K562 (cell line): ENCODE measurements at regions not wholly inside any gene's neighbourhood (a gene's known extent, or its start where the extent isn't known, plus 50 kb on each side); places are given as distances from the start of the nearest gene placed in this dataset.

Experiments used
- CLOCK ChIP-seq: fragments of 250-450 bp; sonication (Bioruptor Pico); IDR thresholded peaks from 2 replicates; pipeline ENCODE4 v1.4.0; 2020; ENCODE audit warnings: mild to moderate bottlenecking, moderate library complexity, borderline replicate concordance
- E2F1 ChIP-seq: sonication (generic); formaldehyde crosslinking; IDR thresholded peaks from 2 replicates; pipeline ENCODE4 v1.8.1; 2023; ENCODE audit warnings: mild to moderate bottlenecking, missing genetic modification reagents, moderate library complexity
- GABPA ChIP-seq: fragments of 200-800 bp; sonication (Bioruptor generic); conservative IDR thresholded peaks from 2 replicates; pipeline ENCODE4 v1.6.1; 2016; ENCODE audit warnings: low read depth, missing genetic modification characterization, missing compliant biosample characterization
- HINFP ChIP-seq: fragments of 450-650 bp; conservative IDR thresholded peaks from 2 replicates; pipeline ENCODE4 v1.6.1; 2016; ENCODE audit warnings: missing genetic modification characterization, low read depth, mild to moderate bottlenecking, control low read depth, missing compliant biosample characterization
- HMGN3 ChIP-seq: IDR thresholded peaks from 2 replicates; pipeline ENCODE4 v1.6.1; 2011; ENCODE audit warnings: borderline replicate concordance, low read depth, mild to moderate bottlenecking, mixed read lengths, low read length; ENCODE audit not compliant: insufficient read length; ENCODE audit errors: extremely low read depth
- MLLT1 ChIP-seq, 2 experiments: fragments of 450-650 bp; IDR thresholded peaks; 2 replicates each; pipeline ENCODE4 v1.6.1; 2016
- NEUROD1 ChIP-seq: fragments of 150-350 bp; IDR thresholded peaks from 2 replicates; pipeline ENCODE4 v1.6.1; 2014; ENCODE audit warnings: borderline replicate concordance, low read length, low read depth; ENCODE audit not compliant: partially characterized antibody
- PHB ChIP-seq: fragments of 250-450 bp; sonication (Bioruptor Pico); IDR thresholded peaks from 2 replicates; pipeline ENCODE4 v1.5.0; 2021
- POLR2AphosphoS5 ChIP-seq: IDR thresholded peaks from 2 replicates; pipeline ENCODE4 v1.6.1; 2011; ENCODE audit warnings: mild to moderate bottlenecking, low read depth, low read length, moderate library complexity; ENCODE audit not compliant: control insufficient read depth, insufficient read depth
- PTRF ChIP-seq: fragments of 450-650 bp; IDR thresholded peaks from 2 replicates; pipeline ENCODE4 v1.6.1; 2016; ENCODE audit warnings: mild to moderate bottlenecking, missing genetic modification characterization, missing compliant biosample characterization
- RBM39 ChIP-seq: fragments of 200-400 bp; formaldehyde crosslinking; optimal IDR thresholded peaks from 2 replicates; pipeline ENCODE3; 2018; ENCODE audit warnings: low read depth, low read length
- SMARCB1 ChIP-seq: IDR thresholded peaks from 2 replicates; pipeline ENCODE4 v1.6.1; 2011; ENCODE audit warnings: improper control_type of control experiment, low read depth; ENCODE audit not compliant: insufficient read length
- TCF15 ChIP-seq: fragments of 250-450 bp; sonication (Bioruptor Pico); IDR thresholded peaks from 2 replicates; pipeline ENCODE4 v1.8.0; 2022; ENCODE audit warnings: moderate library complexity, mild to moderate bottlenecking, inconsistent platforms
- TCF3 ChIP-seq: sonication (generic); formaldehyde crosslinking; IDR thresholded peaks from 2 replicates; pipeline ENCODE4 v1.4.0; 2020; ENCODE audit warnings: mild to moderate bottlenecking, missing genetic modification reagents
- ZBTB1 ChIP-seq: sonication (generic); formaldehyde crosslinking; IDR thresholded peaks from 2 replicates; pipeline ENCODE4 v1.8.1; 2023; ENCODE audit warnings: missing genetic modification reagents, low read depth, mild to moderate bottlenecking, borderline replicate concordance
- ZBTB12 ChIP-seq: fragments of 250-450 bp; sonication (Bioruptor Pico); IDR thresholded peaks from 2 replicates; pipeline ENCODE4 v1.4.0; 2020
- ZNF766 ChIP-seq: fragments of 200-800 bp; sonication (Bioruptor generic); conservative IDR thresholded peaks from 2 replicates; pipeline ENCODE4 v1.6.1; 2016; ENCODE audit warnings: missing genetic modification characterization, missing compliant biosample characterization

- TF ChIP-seq CLOCK (CRISPR knock-in tag) (no peak; the same call in 1 of the 2 replicates), PTRF (tag) (peak; percentile 44), TCF3 (CRISPR knock-in tag) (peak; percentile 42), SMARCB1 (peak; percentile 67), ZNF766 (CRISPR knock-in tag) (peak; percentile 73; the same call in 1 of the 2 replicates), HINFP (tag) (peak; percentile 58; the same call in 1 of the 2 replicates), GABPA (peak; percentile 26; the same call in 1 of the 2 replicates), NEUROD1 (peak; percentile 1), POLR2AphosphoS5 (0 out of 2 replicates have a peak, but pooled peaks have one; percentile 32), PHB (peak; percentile 56; the same call in 1 of the 2 replicates), HMGN3 (peak; percentile 88), E2F1 (CRISPR knock-in tag) (no peak), ZBTB1 (CRISPR knock-in tag) (no peak), MLLT1 (IDR thresholded peaks at IDR 0.05) (peak in 1 of 2 experiments; percentile 10; a peak in 1 of 4 replicates), ZBTB12 (peak; percentile 6; the same call in 1 of the 2 replicates), TCF15 (CRISPR knock-in tag) (0 out of 2 replicates have a peak, but pooled peaks have one; percentile 73), RBM39 (no peak)
These were observed 60.0 kb upstream of the EPS8L3 start (continued) for GRCh38 chr1:109823543-109824348.
